OCI-LY7 (cell line): ENCODE measurements at regions not wholly inside any gene's neighbourhood (a gene's known extent, or its start where the extent isn't known, plus 50 kb on each side); places are given as distances from the start of the nearest gene placed in this dataset.

Experiments used
- EZH2phosphoT487 ChIP-seq: fragments of 200-600 bp; sonication (generic); IDR thresholded peaks from 2 replicates; pipeline ENCODE4 v1.6.1; 2018; ENCODE audit warnings: low read depth, borderline replicate concordance, mild to moderate bottlenecking, mixed run types, antibody characterized with exemption, low read length, moderate library complexity, mixed read lengths
- TF ChIP-seq, protein P1 (sequence below): fragments of 200-600 bp; sonication (generic); conservative IDR thresholded peaks from 2 replicates; pipeline ENCODE4 v1.5.1; 2014; ENCODE audit warnings: mild to moderate bottlenecking, antibody characterized with exemption, low read length, moderate library complexity, mixed read lengths

DNA sequence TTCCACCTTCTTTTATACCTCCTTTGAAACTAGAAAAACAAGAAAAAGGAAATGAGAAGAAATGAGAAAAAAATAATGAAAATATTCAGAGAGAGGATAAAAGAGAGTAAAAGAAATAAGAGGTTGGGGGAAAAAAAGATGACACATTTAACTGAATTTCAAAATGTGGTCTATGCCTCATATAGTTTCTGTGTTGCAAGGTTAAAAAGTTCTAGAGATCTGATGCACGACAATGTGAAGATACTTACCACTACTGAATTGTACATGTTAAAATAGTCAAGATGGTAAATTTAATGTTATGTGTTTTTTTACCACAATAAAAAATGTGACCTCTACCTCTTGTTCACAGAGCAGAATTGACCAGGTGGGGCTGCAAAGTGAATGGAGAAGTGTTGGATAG is 314.8 kb upstream of the OR4E1 start:
- TF ChIP-seq, protein P1, sequence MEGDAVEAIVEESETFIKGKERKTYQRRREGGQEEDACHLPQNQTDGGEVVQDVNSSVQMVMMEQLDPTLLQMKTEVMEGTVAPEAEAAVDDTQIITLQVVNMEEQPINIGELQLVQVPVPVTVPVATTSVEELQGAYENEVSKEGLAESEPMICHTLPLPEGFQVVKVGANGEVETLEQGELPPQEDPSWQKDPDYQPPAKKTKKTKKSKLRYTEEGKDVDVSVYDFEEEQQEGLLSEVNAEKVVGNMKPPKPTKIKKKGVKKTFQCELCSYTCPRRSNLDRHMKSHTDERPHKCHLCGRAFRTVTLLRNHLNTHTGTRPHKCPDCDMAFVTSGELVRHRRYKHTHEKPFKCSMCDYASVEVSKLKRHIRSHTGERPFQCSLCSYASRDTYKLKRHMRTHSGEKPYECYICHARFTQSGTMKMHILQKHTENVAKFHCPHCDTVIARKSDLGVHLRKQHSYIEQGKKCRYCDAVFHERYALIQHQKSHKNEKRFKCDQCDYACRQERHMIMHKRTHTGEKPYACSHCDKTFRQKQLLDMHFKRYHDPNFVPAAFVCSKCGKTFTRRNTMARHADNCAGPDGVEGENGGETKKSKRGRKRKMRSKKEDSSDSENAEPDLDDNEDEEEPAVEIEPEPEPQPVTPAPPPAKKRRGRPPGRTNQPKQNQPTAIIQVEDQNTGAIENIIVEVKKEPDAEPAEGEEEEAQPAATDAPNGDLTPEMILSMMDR = no peak
- TF ChIP-seq EZH2phosphoT487 = no peak
